ENCODE measurements at regions not wholly inside any gene's neighbourhood (a gene's known extent, or its start where the extent isn't known, plus 50 kb on each side); places are given as distances from the start of the nearest gene placed in this dataset.
"Not testable (repeated sequence)": the region's sequence is repeated elsewhere in the genome, so short reads cannot be mapped to it uniquely, and the experiment has no call there.

DNA sequence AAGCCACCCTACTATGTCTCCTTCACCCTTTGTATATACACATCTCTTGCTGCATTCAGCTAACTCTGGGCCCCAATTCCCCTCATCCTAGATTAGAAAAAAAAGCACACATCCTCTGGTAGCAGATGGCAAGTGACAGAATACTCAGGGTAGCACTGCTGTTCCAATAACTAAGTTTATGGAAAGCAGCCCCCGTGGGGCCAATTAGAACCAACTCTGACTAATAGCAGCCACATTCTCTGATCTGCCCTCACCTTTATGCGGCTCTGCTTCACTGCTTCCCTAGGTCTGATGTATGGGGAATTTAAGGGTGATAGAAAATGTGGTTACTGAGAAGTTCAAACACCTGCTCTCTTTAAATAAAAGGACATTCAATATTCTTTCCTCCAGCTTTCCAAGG lies 74.9 kb upstream of the SETMAR start:
- no peak for DNase-seq

DNA sequence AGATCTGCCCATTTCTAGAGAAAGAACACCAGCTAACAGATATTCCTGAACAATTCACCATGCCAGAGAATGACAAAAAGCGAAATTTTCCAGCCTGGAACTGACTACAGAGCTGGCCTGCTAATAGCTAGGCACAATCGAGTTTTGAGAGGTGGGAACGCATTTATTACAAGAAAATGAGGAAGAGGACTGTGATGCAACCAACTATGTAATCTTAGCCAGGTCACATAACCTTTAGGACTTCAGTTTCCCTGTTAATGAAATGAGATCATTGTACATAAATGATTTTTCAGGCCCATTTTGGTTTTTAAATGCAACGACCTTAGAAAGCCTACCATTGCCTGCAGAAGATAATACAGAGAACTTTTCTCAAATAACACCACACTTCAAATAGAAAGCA lies 72.1 kb upstream of the SETMAR start:
- no peak for DNase-seq

DNA sequence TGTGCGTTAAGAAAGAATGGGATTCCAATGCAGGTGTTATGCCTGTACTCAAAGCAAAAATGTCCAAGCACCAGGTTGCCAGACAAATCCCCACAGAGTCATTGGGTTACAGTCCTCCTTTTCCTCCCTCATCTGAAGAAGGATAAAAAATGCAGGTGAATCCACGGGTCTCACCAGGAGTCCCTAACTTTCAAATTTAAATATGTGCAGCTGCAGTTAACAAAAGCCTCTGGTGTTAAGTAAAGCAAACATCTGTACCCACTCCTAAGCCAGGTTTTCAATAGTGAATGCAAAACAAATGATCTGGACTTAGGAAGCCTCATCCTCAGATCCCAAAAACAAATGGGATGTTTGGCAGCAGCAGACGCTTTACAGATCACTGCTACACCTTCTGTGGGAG lies 70.4 kb upstream of the SETMAR start:
- no peak for DNase-seq

DNA sequence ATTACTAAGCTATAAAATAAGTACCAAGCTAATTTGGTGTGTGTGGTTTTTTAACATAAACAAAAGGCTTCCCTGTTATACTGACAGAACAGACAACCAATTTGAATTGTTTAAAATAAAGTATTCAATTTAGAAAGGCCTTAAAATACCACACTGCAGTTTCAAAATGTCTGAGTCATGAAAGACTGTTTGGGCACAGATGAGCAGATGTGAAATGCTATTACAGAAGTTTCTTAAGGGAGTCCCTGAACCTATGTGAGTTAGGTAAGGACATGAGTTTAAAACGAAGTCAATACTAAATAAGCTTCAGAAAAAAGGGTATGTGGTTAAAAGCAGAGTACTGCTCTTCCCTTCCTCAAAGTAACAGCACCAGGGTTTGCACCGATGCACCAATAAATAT lies 69.7 kb upstream of the SETMAR start:
- DNase-seq: no peak

DNA sequence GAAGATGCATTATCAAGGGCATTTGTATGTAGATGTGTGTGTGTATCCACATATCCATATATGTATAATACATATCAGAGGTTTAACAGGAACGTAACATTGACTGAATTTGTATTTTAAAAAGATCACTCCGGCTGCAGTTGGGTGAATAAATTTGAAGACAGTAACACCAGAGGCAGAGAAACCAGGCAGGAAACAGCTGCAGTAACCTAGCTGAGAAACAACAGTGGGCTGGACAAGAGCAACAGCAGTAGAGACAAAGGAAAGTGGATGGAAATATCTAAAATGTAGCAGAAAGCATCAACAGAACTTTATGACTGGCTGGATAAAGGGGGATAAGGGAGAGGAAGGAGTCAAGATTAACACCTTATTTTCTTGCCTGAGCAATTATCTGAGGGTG lies 68.3 kb upstream of the SETMAR start:
- DNase-seq: no peak

DNA sequence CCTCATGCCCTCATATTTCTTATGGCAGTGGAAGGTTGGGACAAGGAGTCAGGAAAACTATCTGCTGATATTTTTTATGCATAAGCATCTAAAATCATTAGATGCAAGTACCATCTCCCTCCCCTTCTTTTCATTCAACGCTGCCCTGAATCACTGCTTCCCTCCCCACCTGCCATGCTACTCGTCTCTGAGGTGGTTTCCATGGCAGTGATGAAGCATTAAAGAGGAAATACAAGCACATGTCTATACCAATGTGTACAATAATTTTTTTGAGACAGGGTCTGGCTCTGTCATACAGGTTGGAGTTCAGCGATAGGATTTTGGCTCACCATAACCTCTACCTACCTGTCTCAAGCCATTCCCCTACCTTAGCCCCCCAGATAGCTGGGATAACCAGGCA lies 67.5 kb upstream of the SETMAR start:
- DNase-seq: no peak

DNA sequence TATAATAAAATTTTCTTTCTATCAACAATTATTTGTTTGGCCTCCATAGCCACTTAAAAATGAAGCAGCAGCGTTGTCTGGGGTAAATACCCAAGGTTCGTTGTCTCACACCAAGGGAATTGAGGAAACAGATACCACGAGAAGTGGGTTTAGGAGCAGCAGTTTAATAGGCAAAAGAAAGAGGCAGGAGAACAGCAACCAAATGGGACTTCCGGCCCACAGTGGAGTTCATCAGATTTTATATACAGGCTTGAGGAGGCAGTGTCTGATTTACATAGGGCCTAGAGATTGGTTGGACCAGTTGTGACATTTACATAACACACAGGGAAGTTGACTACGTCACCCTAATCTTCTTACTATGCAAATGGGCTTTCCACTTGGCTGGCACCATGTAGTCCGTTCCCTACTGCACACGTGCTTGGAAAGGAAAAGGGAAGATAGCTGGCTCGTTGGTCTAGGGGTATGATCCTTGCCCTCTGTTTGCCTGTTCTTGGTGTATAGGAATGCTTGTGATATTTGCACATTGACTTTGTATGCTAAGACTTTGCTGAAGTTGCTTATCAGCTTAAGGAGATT lies 61.5 kb upstream of the SETMAR start:
- no peak for DNase-seq

DNA sequence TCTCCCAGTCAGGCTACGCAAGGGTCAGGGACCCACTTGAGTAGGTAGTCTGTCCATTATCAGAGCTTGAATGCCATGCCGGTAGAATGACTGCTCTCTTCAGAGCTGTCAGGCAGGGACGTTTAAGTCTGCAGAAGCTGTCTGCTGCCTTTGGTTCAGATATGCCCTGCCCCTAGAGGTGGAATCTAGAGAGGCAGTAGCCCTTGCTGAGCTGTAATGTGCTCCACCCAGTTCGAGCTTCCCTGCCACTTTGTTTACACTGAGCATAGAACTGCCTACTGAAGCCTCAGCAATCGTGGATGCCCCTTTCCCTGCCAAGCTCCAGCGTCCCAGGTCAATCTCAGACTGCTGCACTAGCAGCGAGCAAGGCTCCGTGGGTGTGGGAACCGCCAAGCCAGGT lies 57.5 kb upstream of the SETMAR start:
- DNase-seq: no peak

DNA sequence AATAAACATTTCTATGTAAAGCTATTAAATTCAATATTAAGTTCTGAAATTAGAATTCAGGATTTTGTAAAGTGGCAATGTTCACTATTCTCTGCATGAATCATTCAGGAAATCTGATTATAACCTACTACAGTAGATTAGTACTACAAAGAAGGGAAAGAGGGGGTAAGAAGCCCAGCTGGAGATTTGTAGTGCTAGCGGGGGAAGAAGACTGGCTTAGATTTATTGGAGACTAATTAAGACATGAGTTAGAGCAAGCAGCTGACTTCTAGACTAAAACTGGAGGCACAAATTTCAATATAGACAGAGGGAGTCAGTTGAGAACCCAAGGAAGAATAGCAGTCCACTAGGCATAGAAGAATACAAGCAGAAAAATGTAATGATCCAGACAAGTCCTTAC lies 55.8 kb upstream of the SETMAR start:
- DNase-seq: no peak

DNA sequence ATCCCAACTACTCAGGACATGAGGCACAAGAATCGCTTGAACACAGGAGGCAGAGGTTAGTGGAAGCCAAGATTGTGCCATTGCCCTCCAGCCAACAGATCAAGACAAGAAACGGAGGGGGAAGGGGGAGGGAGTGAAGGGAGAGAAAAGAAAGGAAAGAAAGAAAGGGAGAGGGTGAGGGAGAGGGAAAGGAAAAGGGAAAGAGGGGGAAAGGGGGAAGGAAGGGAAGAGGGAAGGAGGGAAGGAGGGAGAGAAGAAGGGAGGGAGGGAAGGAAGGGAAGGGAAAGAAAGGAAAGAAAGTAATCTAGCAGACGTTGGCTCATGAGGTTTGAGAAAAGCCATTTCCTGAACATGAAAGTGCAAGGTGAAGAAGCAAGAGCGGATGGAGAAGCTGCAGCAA lies 53.1 kb upstream of the SETMAR start:
- no peak for DNase-seq

DNA sequence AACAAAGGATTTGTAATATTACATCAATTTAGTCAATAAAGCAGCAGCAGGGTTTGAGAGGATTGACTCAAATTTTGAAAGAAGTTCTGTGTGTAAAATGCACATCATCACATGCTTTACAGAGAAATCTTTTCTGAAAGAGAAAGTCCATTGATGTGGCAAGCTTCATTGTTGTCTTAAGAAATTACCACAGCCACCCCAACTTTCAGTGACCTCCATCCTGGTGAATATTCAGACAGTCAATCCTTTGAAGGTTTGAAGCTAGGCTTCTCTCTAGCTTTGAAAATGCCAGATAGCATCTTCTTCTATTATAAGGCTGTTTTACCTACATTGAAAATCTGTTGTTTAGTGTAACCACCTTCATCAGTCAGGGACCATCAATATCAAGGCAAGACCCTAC lies 51.8 kb upstream of the SETMAR start:
- no peak for DNase-seq

DNA sequence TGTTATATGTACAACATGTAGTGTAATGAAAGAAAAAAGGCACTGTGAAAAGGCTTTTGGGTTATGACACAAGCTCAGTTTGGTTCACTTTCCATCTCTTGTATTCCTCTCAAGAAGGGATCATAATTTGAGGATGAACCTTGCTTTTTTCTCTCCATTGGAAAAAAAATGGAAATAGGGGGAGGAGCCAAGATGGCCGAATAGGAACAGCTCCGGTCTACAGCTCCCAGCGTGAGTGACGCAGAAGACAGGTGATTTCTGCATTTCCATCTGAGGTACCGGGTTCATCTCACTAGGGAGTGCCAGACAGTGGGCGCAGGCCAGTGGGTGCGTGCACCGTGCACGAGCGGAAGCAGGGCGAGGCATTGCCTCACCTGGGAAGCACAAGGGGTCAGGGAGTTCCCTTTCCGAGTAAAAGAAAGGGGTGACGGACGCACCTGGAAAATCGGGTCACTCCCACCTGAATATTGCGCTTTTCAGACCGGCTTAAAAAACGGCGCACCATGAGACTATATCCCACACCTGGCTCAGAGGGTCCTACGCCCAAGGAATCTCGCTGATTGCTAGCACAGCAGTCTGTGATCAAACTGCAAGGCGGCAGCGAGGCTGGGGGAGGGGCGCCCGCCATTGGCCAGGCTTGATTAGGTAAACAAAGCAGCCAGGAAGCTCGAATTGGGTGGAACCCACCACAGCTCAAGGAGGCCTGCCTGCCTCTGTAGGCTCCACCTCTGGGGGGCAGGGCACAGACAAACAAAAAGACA lies 49.9 kb upstream of the SETMAR start:
- not testable (repeated sequence) for DNase-seq

Data from CD4-positive, alpha-beta T cell treated with Interleukin-4 for 1 hour (primary cell).